Endothelial cell of umbilical vein (primary cell): ENCODE measurements at regions not wholly inside any gene's neighbourhood (a gene's known extent, or its start where the extent isn't known, plus 50 kb on each side); places are given as distances from the start of the nearest gene placed in this dataset.

Source experiments
- BruUV-seq: library from RNA; stranded (reverse); fragments of 400-500 nt; replicated peaks from 2 replicates; lab custom pipeline; 2021; lab: Mats Ljungman, UMichigan
- CTCF ChIA-PET: fragments of 300-600, 350-600 bp; sonication (Branson Sonifier 250); formaldehyde crosslinking; loops from one replicate; lab custom pipeline; 2021; ENCODE audit warnings: antibody characterized with exemption, inconsistent platforms; lab: Charles Lee
- POLR2A ChIA-PET: fragments of 300-600, 350-600 bp; sonication (Branson Sonifier 250); formaldehyde crosslinking; loops from one replicate; lab custom pipeline; 2021; ENCODE audit warnings: antibody characterized with exemption, inconsistent platforms; lab: Charles Lee
- DNase-seq: peaks from one replicate; pipeline ENCODE4 v3.0.0-alpha.2; 2011; ENCODE audit warnings: low read depth, low spot score
- FAIRE-seq: peaks from 2 replicates; lab custom pipeline; 2011; peaks lifted over from hg19 to GRCh38; lab: Jason Lieb, UNC
- H2AFZ ChIP-seq: 2 replicates; pipeline ENCODE4 v1.6.0; 2012; ENCODE audit warnings: low read depth, low read length, control low read depth, inconsistent platforms
- H3K27ac ChIP-seq: 2 replicates; pipeline ENCODE4 v1.5.1; 2011; ENCODE audit warnings: low read depth, mild to moderate bottlenecking, control low read depth, low read length, moderate library complexity; ENCODE audit not compliant: insufficient read depth
- H3K27me3 ChIP-seq, 2 experiments: 2 replicates each; pipeline versions ENCODE4 v1.6.0 to v1.6.1; 2011; ENCODE audit warnings: low read length in 2 of 2, mixed read lengths in 1 of 2; ENCODE audit not compliant: control insufficient read depth in 2 of 2, insufficient read depth in 2 of 2
- H3K36me3 ChIP-seq, 2 experiments: 2 replicates in 1 of 2; 3 replicates in 1 of 2; pipeline ENCODE4 v1.5.1; 2011; ENCODE audit warnings: low read length in 2 of 2, mild to moderate bottlenecking in 1 of 2, moderate library complexity in 1 of 2; ENCODE audit not compliant: control insufficient read depth in 2 of 2, insufficient read depth in 2 of 2; ENCODE audit errors: extremely low read depth in 1 of 2
- H3K4me1 ChIP-seq: 3 replicates; pipeline ENCODE4 v1.5.1; 2011; ENCODE audit warnings: mild to moderate bottlenecking, low read length; ENCODE audit not compliant: control insufficient read depth, insufficient read depth; ENCODE audit errors: extremely low read depth
- H3K4me2 ChIP-seq: 2 replicates; pipeline ENCODE4 v1.6.1; 2011; ENCODE audit warnings: low read length, control low read depth, mixed read lengths; ENCODE audit not compliant: insufficient read depth
- H3K4me3 ChIP-seq, 3 experiments: fragments of 200-600 bp in 1 of 3; sonication (generic), shearing (Covaris generic) in 1 of 3; replicated peaks in 1 of 3; 2 replicates each; pipeline ENCODE4 v1.5.1; 2011 to 2016; ENCODE audit warnings: control low read depth in 3 of 3, low read length in 3 of 3, mild to moderate bottlenecking in 2 of 3, inconsistent platforms in 1 of 3, low read depth in 1 of 3, moderate library complexity in 1 of 3; ENCODE audit not compliant: insufficient read depth in 1 of 3
- H3K79me2 ChIP-seq: 2 replicates; pipeline ENCODE4 v1.6.0; 2012; ENCODE audit warnings: low read length, inconsistent platforms; ENCODE audit not compliant: control insufficient read depth, insufficient read depth
- H3K9ac ChIP-seq: replicated peaks from 2 replicates; pipeline ENCODE3; 2011; ENCODE audit warnings: low read length, control low read depth; ENCODE audit not compliant: insufficient read depth; ENCODE audit errors: extremely low read depth
- H3K9me1 ChIP-seq: replicated peaks from 3 replicates; pipeline ENCODE4 v1.6.0; 2011; ENCODE audit warnings: mild to moderate bottlenecking, low read length; ENCODE audit not compliant: control insufficient read depth, insufficient read depth; ENCODE audit errors: extremely low read depth
- H3K9me3 ChIP-seq: replicated peaks from 2 replicates; pipeline ENCODE4 v1.5.1; 2012; ENCODE audit warnings: low read length, inconsistent platforms; ENCODE audit not compliant: control insufficient read depth, insufficient read depth
- H4K20me1 ChIP-seq: replicated peaks from 2 replicates; pipeline ENCODE3; 2011; ENCODE audit warnings: mild to moderate bottlenecking, low read length; ENCODE audit not compliant: control insufficient read depth, insufficient read depth; ENCODE audit errors: extremely low read depth
- EZH2 ChIP-seq: IDR thresholded peaks from 2 replicates; pipeline ENCODE4 v1.6.1; 2012; ENCODE audit warnings: borderline replicate concordance, low read depth, mild to moderate bottlenecking, moderate library complexity, low read length, inconsistent platforms; ENCODE audit not compliant: severe bottlenecking
- FOS ChIP-seq: IDR thresholded peaks from 2 replicates; pipeline ENCODE4 v1.6.1; 2011; ENCODE audit warnings: mild to moderate bottlenecking, low read length, moderate library complexity, borderline replicate concordance; ENCODE audit not compliant: insufficient read depth
- GATA2 ChIP-seq: IDR thresholded peaks from 2 replicates; pipeline ENCODE4 v1.7.0; 2011; ENCODE audit warnings: low read depth, mild to moderate bottlenecking, moderate library complexity, mixed read lengths, low read length; ENCODE audit not compliant: insufficient read length, insufficient read depth
- JUN ChIP-seq: IDR thresholded peaks from 2 replicates; pipeline ENCODE4 v1.6.1; 2011; ENCODE audit warnings: borderline replicate concordance, low read depth; ENCODE audit not compliant: insufficient read length, insufficient read depth
- MAX ChIP-seq: IDR thresholded peaks from 2 replicates; pipeline ENCODE4 v1.6.1; 2011; ENCODE audit not compliant: insufficient read depth, insufficient read length
- MYC ChIP-seq: IDR thresholded peaks from one replicate; pipeline ENCODE4 v1.6.1; 2011; ENCODE audit warnings: mild to moderate bottlenecking, low read depth, low read length
- POLR2A ChIP-seq: IDR thresholded peaks from 2 replicates; pipeline ENCODE4 v1.6.1; 2012; ENCODE audit warnings: low read depth, mild to moderate bottlenecking, control low read depth, low read length
- POLR2AphosphoS5 ChIP-seq: IDR thresholded peaks from 2 replicates; pipeline ENCODE4 v1.6.1; 2012; ENCODE audit warnings: low read depth, mild to moderate bottlenecking, control low read depth, low read length, moderate library complexity; ENCODE audit not compliant: insufficient read depth
- dilution Hi-C: fragments of 300-500 bp; cut with MboI; formaldehyde crosslinking; loops from one replicate; pipeline ENCODE4 v1.15.0; 2019; ENCODE audit warnings: low sequenced_read_pairs; ENCODE audit not compliant: extremely low pct_ligation_motif_present
- intact Hi-C: fragments of 100-400 bp; cut with micrococcal nuclease; formaldehyde crosslinking; loops from one replicate; pipeline ENCODE4 v1.10.0; 2022
- TF ChIP-seq, protein P1 (sequence below), 2 donors: IDR thresholded peaks; 1 replicate in 1 of 2; 2 replicates in 1 of 2; pipeline ENCODE4 v1.5.1; 2011; ENCODE audit warnings: low read length in 2 of 2, mild to moderate bottlenecking in 2 of 2, moderate library complexity in 2 of 2, control low read depth in 1 of 2, inconsistent platforms in 1 of 2, low read depth in 1 of 2; ENCODE audit not compliant: insufficient read depth in 1 of 2; ENCODE audit errors: extremely low read depth in 1 of 2

- Histone ChIP-seq H3K9ac (no peak overlapping the region), H3K4me3 (no peak overlapping the region), H3K79me2 (no peaks in the 10 kb centered on the region), H3K36me3 (no peaks in the 10 kb centered on the region), H3K9me1 (no peaks in the 10 kb centered on the region), H3K9me3 (no peaks in the 10 kb centered on the region), H3K4me2 (no peak overlapping the region), H3K4me1 (no peaks in the 10 kb centered on the region), H3K27ac (no peak overlapping the region), H3K27me3 (peaks cover 0 to 2% of the 10 kb centered on the region in 2 experiments), H4K20me1 (no peaks in the 10 kb centered on the region), H2AFZ (no peak overlapping the region)
- FAIRE-seq (no peak), DNase-seq (no peak)
- ChIA-PET CTCF (no interaction called here), POLR2A (no interaction called here)
- intact Hi-C loops = no loop called here
- dilution Hi-C loops = no loop called here
- no TSS peak for BruUV-seq
- TF ChIP-seq GATA2 (no peak), FOS (no peak), POLR2A (no peak), EZH2 (no peak), POLR2AphosphoS5 (no peak), MYC (no peak), JUN (no peak), MAX (no peak)
- TF ChIP-seq, protein P1, sequence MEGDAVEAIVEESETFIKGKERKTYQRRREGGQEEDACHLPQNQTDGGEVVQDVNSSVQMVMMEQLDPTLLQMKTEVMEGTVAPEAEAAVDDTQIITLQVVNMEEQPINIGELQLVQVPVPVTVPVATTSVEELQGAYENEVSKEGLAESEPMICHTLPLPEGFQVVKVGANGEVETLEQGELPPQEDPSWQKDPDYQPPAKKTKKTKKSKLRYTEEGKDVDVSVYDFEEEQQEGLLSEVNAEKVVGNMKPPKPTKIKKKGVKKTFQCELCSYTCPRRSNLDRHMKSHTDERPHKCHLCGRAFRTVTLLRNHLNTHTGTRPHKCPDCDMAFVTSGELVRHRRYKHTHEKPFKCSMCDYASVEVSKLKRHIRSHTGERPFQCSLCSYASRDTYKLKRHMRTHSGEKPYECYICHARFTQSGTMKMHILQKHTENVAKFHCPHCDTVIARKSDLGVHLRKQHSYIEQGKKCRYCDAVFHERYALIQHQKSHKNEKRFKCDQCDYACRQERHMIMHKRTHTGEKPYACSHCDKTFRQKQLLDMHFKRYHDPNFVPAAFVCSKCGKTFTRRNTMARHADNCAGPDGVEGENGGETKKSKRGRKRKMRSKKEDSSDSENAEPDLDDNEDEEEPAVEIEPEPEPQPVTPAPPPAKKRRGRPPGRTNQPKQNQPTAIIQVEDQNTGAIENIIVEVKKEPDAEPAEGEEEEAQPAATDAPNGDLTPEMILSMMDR (IDR thresholded peaks at IDR 0.05; ENCODE audit: extremely low read depth in 1 of 2, insufficient read depth in 1 of 2, low read depth in 1 of 2, low read length in 2 of 2) = no peak
These were observed 207.6 kb upstream of the PRICKLE2 start for GRCh38 chr3:64432870-64433269.
